B cell (primary cell): ENCODE measurements at regions not wholly inside any gene's neighbourhood (a gene's known extent, or its start where the extent isn't known, plus 50 kb on each side); places are given as distances from the start of the nearest gene placed in this dataset.

Source experiments
- ATAC-seq: fragments of 200-7000 bp; cut with Tn5 transposase; one replicate; pipeline ENCODE4 v1.10.0; 2021; ENCODE audit warnings: low read depth, mild to moderate bottlenecking, moderate number of reproducible peaks, moderate library complexity
- CTCF ChIA-PET: fragments of 350-600 bp; sonication (Branson Sonifier 250); formaldehyde crosslinking; loops from one replicate; lab custom pipeline; 2021; ENCODE audit warnings: antibody characterized with exemption, inconsistent platforms; lab: Charles Lee
- POLR2A ChIA-PET: fragments of 350-600 bp; sonication (Branson Sonifier 250); formaldehyde crosslinking; loops from one replicate; lab custom pipeline; 2021; ENCODE audit warnings: antibody characterized with exemption; lab: Charles Lee
- DNase-seq: peaks from one replicate; pipeline ENCODE4 v3.0.0; 2013
- H2AFZ ChIP-seq: 2 replicates; pipeline ENCODE4 v1.6.1; 2012; ENCODE audit warnings: mild to moderate bottlenecking, low read depth, low read length; ENCODE audit not compliant: insufficient read depth, poor library complexity, severe bottlenecking
- H3K27ac ChIP-seq, 2 donors: 1 replicate in 1 of 2; 2 replicates in 1 of 2; pipeline ENCODE4 v1.5.1; 2012 to 2013; ENCODE audit warnings: low read length in 2 of 2, mild to moderate bottlenecking in 2 of 2, moderate library complexity in 1 of 2
- H3K27me3 ChIP-seq, 4 experiments: fragments of 200-600 bp in 1 of 4; sonication (generic) in 1 of 4; replicated peaks in 1 of 4; 1 replicate in 2 of 4; 2 replicates in 2 of 4; pipeline versions ENCODE4 v1.6.1 to v1.7.0; 2013 to 2016; ENCODE audit warnings: low read length in 3 of 4, mild to moderate bottlenecking in 2 of 4, mixed read lengths in 1 of 4, moderate library complexity in 1 of 4; ENCODE audit not compliant: insufficient read depth in 4 of 4, control insufficient read depth in 3 of 4; ENCODE audit errors: control extremely low read depth in 1 of 4
- H3K36me3 ChIP-seq, 2 experiments: replicated peaks in 1 of 2; 1 replicate in 1 of 2; 2 replicates in 1 of 2; pipeline versions ENCODE4 v1.6.1 to v1.7.1; 2013; ENCODE audit warnings: low read length in 1 of 2; ENCODE audit not compliant: insufficient read depth in 2 of 2, control insufficient read depth in 1 of 2; ENCODE audit errors: control extremely low read depth in 1 of 2, extremely low read depth in 1 of 2
- H3K4me1 ChIP-seq, 2 donors: fragments of 200-600 bp in 1 of 2; sonication (generic) in 1 of 2; 1 replicate in 1 of 2; 2 replicates in 1 of 2; pipeline versions ENCODE4 v1.5.1 to v1.6.1; 2013 to 2017; ENCODE audit warnings: low read length in 2 of 2; ENCODE audit not compliant: control insufficient read depth in 2 of 2, insufficient read depth in 2 of 2
- H3K4me2 ChIP-seq: replicated peaks from 2 replicates; pipeline ENCODE3; 2012; ENCODE audit warnings: mild to moderate bottlenecking, low read depth, low read length; ENCODE audit not compliant: poor library complexity, severe bottlenecking
- H3K4me3 ChIP-seq, 5 experiments: fragments of 200-600 bp in 1 of 5; sonication (generic) in 1 of 5; 1 replicate in 3 of 5; 2 replicates in 2 of 5; pipeline versions ENCODE4 v1.5.1 to v1.7.0; 2011 to 2016; ENCODE audit warnings: low read length in 4 of 5, mild to moderate bottlenecking in 4 of 5, low read depth in 2 of 5, control low read depth in 1 of 5, moderate library complexity in 1 of 5; ENCODE audit not compliant: insufficient read depth in 1 of 5; ENCODE audit errors: control extremely low read depth in 1 of 5, extremely low read depth in 1 of 5
- H3K79me2 ChIP-seq: fragments of 200-600 bp; sonication (generic); one replicate; pipeline ENCODE4 v1.6.0; 2016; ENCODE audit warnings: low read length; ENCODE audit not compliant: control insufficient read depth, insufficient read depth
- H3K9ac ChIP-seq: fragments of 200-600 bp; sonication (generic); 2 replicates; pipeline ENCODE4 v1.6.1; 2017; ENCODE audit warnings: mild to moderate bottlenecking, low read length, moderate library complexity
- H3K9me3 ChIP-seq, 3 donors: one replicate each; pipeline versions ENCODE4 v1.6.1 to v1.7.1; 2013; ENCODE audit warnings: low read length in 2 of 3; ENCODE audit not compliant: control insufficient read depth in 2 of 3, insufficient read depth in 1 of 3; ENCODE audit errors: control extremely low read depth in 1 of 3
- H4K20me1 ChIP-seq: 2 replicates; pipeline ENCODE4 v1.6.0; 2012; ENCODE audit warnings: mild to moderate bottlenecking, low read length; ENCODE audit not compliant: insufficient read depth, control insufficient read depth, poor library complexity, severe bottlenecking
- H3K27ac Mint-ChIP-seq: one replicate; pipeline ENCODE4 v1.8.0; 2021; ENCODE audit warnings: mixed read lengths
- H3K27me3 Mint-ChIP-seq: one replicate; pipeline ENCODE4 v1.8.0; 2021; ENCODE audit warnings: mixed read lengths
- H3K4me1 Mint-ChIP-seq: one replicate; pipeline ENCODE4 v1.8.0; 2021; ENCODE audit warnings: mixed read lengths
- H3K4me3 Mint-ChIP-seq: one replicate; pipeline ENCODE4 v1.8.0; 2021; ENCODE audit warnings: mixed read lengths
- H3K9me3 Mint-ChIP-seq: one replicate; pipeline ENCODE4 v1.8.0; 2022; ENCODE audit warnings: mixed read lengths; ENCODE audit not compliant: insufficient read depth
- EZH2 ChIP-seq: IDR thresholded peaks from 2 replicates; pipeline ENCODE4 v1.6.1; 2012; ENCODE audit warnings: borderline replicate concordance, low read depth, mild to moderate bottlenecking, moderate library complexity, low read length; ENCODE audit not compliant: insufficient read depth, poor library complexity, severe bottlenecking
- WGBS: methylation state at CpG from one replicate; pipeline ENCODE4 v1.1.5; 2013; ENCODE audit warnings: missing lambda C conversion rate; ENCODE audit not compliant: insufficient coverage; 5-methylcytosine and 5-hydroxymethylcytosine counted together
- intact Hi-C: fragments of 100-400 bp; cut with micrococcal nuclease; formaldehyde crosslinking; loops from one replicate; pipeline ENCODE4 v1.10.0; 2022
- TF ChIP-seq, protein P1 (sequence below): fragments of 200-600 bp; IDR thresholded peaks from one replicate; pipeline ENCODE4 v1.8.0; 2022; ENCODE audit warnings: antibody characterized with exemption, mild to moderate bottlenecking

DNA sequence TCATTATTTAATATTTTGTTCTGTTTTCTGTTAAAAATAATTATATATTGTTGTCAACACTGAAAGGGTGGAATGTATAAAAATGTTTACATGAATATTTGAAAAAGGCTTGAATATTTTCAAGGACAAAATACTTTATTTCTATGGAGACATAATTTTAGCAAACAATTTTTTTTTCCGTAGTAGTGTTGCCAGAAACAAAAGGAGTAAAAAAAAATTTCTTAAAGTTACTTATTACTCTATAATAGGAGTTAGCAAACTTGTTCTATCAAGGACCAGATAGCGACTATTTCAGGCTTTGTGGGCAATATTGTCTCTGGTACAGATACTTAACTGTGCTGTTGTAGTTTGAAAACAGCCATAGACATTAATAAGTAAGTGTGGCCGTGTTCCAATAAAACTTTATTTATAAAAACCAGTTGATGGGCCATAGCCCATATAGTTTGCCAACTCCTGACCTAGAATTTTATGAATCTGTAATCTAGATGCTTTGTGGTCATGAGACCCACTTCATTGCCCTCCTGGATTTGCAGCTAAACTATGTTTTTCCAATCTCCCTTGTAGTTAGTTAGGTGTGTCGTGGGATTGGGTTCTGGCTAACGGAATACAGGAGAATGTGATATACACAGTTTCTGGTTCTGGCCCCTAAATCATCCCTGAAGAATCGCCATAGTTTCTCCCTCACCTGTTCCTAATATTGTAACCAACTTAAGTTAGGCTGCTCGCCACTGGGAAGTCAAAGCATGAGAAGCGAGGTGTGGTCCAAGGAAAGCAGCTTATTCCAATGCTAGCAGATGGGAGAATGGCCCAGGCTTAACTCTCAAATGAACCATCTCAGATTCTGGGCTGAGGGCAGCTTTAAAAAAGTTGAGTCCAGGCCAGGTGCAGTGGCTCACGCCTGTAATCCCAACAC, 153.6 kb downstream of the ABCA8 start:
- ChIA-PET CTCF (no interaction called here), POLR2A (no interaction called here)
- Mint-ChIP-seq H3K27ac (no peak overlapping the region), H3K9me3 (no peaks in the 10 kb centered on the region), H3K4me3 (no peak overlapping the region), H3K4me1 (no peaks in the 10 kb centered on the region), H3K27me3 (no peaks in the 10 kb centered on the region)
- ATAC-seq = no peak
- H3K4me3 ChIP-seq = no peak overlapping the region
- H3K4me2 ChIP-seq = no peak overlapping the region
- no peaks in the 10 kb centered on the region for H3K36me3 ChIP-seq
- TF ChIP-seq, protein P1, sequence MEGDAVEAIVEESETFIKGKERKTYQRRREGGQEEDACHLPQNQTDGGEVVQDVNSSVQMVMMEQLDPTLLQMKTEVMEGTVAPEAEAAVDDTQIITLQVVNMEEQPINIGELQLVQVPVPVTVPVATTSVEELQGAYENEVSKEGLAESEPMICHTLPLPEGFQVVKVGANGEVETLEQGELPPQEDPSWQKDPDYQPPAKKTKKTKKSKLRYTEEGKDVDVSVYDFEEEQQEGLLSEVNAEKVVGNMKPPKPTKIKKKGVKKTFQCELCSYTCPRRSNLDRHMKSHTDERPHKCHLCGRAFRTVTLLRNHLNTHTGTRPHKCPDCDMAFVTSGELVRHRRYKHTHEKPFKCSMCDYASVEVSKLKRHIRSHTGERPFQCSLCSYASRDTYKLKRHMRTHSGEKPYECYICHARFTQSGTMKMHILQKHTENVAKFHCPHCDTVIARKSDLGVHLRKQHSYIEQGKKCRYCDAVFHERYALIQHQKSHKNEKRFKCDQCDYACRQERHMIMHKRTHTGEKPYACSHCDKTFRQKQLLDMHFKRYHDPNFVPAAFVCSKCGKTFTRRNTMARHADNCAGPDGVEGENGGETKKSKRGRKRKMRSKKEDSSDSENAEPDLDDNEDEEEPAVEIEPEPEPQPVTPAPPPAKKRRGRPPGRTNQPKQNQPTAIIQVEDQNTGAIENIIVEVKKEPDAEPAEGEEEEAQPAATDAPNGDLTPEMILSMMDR = no peak
- TF ChIP-seq EZH2 = no peak
- 100% methylated on average over 2 of the region's 9 CpGs for WGBS
- H3K27me3 ChIP-seq = no peaks in the 10 kb centered on the region
- H3K9me3 ChIP-seq = peaks cover 0 to 1% (median 0%) of the 10 kb centered on the region in 3 donors
- no peak overlapping the region for H3K9ac ChIP-seq
- intact Hi-C loops = no loop called here
- no peaks in the 10 kb centered on the region for H3K4me1 ChIP-seq
- no peak overlapping the region for H3K27ac ChIP-seq
- H4K20me1 ChIP-seq = no peaks in the 10 kb centered on the region
- no peak overlapping the region for H2AFZ ChIP-seq
- DNase-seq = no peak
- no peaks in the 10 kb centered on the region for H3K79me2 ChIP-seq

DNA sequence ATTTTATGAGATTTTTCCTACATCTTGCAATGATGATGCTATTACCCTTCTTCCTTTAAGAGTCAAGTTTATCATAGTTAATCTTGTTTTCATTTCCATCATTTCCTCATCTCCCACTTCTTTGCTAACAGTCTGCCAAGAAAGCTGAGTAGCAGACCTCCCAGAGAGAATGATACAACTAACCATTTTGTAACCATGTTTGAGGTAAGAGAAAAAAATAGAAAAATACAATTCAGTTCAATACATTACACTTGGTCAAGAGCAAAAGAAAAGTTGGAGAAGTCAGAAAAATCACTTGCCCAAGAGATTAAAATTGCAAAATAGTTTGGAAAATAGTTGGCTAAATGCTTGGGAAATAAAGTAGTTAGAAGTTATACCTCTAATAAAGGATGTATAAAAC, 154.4 kb downstream of the ABCA8 start:
- H3K27ac Mint-ChIP-seq = no peak overlapping the region
- no peak for ATAC-seq
- DNase-seq = no peak
- H2AFZ ChIP-seq = no peak overlapping the region
- ChIA-PET POLR2A (no interaction called here), CTCF (no interaction called here)
- no peak overlapping the region for H3K4me3 ChIP-seq
- H3K4me2 ChIP-seq = no peak overlapping the region
- H3K4me1 ChIP-seq = no peaks in the 10 kb centered on the region
- H3K9me3 ChIP-seq = peaks cover 0 to 1% (median 0%) of the 10 kb centered on the region in 3 donors
- peaks cover 4% of the 10 kb centered on the region for H3K4me1 Mint-ChIP-seq
- no peaks in the 10 kb centered on the region for H3K27me3 Mint-ChIP-seq
- no peaks in the 10 kb centered on the region for H3K9me3 Mint-ChIP-seq
- intact Hi-C loops = no loop called here
- H3K4me3 Mint-ChIP-seq = no peak overlapping the region
- H4K20me1 ChIP-seq = no peaks in the 10 kb centered on the region
- no peaks in the 10 kb centered on the region for H3K79me2 ChIP-seq
- no peak overlapping the region for H3K27ac ChIP-seq
- TF ChIP-seq, protein P1 = no peak
- no peak for TF ChIP-seq EZH2
- H3K9ac ChIP-seq = no peak overlapping the region
- H3K27me3 ChIP-seq = no peaks in the 10 kb centered on the region
- H3K36me3 ChIP-seq = no peaks in the 10 kb centered on the region
